ENCODE measurements at regions not wholly inside any gene's neighbourhood (a gene's known extent, or its start where the extent isn't known, plus 50 kb on each side); places are given as distances from the start of the nearest gene placed in this dataset.

DNA sequence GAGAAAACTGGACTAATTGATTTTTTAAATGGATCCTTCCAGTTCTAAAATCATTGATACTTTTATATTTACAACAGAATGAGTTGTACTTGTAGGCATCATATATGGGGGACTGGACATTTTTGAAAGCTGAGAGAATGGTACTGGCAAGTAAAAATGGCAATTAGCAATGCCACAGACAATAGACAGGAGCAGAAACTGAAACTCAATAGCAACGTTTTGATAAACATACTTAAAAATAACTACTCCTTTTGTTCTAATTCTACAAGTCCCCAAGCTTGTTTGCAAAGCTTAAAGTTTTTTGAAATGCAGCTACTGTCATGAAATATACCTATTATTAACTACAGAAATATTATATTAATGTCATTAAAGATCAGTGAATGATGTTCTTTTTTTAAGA lies 52.8 kb upstream of the FBXL7 start:
- CTCF ChIA-PET = no interaction called here
- DNase-seq = no peak
- Histone ChIP-seq H3K4me3 (ENCODE audit: low read depth in 2 of 2, low read length in 1 of 2) (no peak overlapping the region), H3K36me3 (replicated peaks in 1 of 2; ENCODE audit: control insufficient read depth in 1 of 2, insufficient read depth in 2 of 2, low read length in 1 of 2) (no peaks in the 10 kb centered on the region), H3K27me3 (ENCODE audit: insufficient read depth) (no peaks in the 10 kb centered on the region; the same call in 1 of the 2 replicates), H2AFZ (ENCODE audit: low read depth) (no peak overlapping the region), H3K4me1 (ENCODE audit: control insufficient read depth in 1 of 2, insufficient read depth in 2 of 2, low read depth in 1 of 2, low read length in 1 of 2) (no peaks in the 10 kb centered on the region; a peak in 2 of 4 replicates), H3K9me3 (no peaks in the 10 kb centered on the region), H3F3A (replicated peaks; ENCODE audit: insufficient read depth) (no peaks in the 10 kb centered on the region), H3K9me2 (no peaks in the 10 kb centered on the region), H3K27ac (ENCODE audit: low read depth in 2 of 2, low read length in 1 of 2) (no peak overlapping the region), H3K9ac (no peak overlapping the region), H4K20me1 (ENCODE audit: insufficient read depth) (no peaks in the 10 kb centered on the region), H3K4me2 (no peak overlapping the region), H3K79me2 (ENCODE audit: insufficient read depth) (no peaks in the 10 kb centered on the region)
- POLR2A ChIA-PET = no interaction called here
- WGBS (ENCODE audit: low lambda C conversion rate) = 4% methylated on average over 1 of the region's 1 CpG
- no peak for TF ChIP-seq MEF2A (IDR thresholded peaks at IDR 0.05; ENCODE audit: borderline replicate concordance, low read depth)
- no peak for TF ChIP-seq YY1 (IDR thresholded peaks at IDR 0.05; ENCODE audit: low read depth)
- no peak for TF ChIP-seq NRF1 (IDR thresholded peaks at IDR 0.05; ENCODE audit: low read depth, low read length)
- no peak for TF ChIP-seq RXRA (IDR thresholded peaks at IDR 0.05; ENCODE audit: borderline replicate concordance, low read depth)
- TF ChIP-seq, protein P1, sequence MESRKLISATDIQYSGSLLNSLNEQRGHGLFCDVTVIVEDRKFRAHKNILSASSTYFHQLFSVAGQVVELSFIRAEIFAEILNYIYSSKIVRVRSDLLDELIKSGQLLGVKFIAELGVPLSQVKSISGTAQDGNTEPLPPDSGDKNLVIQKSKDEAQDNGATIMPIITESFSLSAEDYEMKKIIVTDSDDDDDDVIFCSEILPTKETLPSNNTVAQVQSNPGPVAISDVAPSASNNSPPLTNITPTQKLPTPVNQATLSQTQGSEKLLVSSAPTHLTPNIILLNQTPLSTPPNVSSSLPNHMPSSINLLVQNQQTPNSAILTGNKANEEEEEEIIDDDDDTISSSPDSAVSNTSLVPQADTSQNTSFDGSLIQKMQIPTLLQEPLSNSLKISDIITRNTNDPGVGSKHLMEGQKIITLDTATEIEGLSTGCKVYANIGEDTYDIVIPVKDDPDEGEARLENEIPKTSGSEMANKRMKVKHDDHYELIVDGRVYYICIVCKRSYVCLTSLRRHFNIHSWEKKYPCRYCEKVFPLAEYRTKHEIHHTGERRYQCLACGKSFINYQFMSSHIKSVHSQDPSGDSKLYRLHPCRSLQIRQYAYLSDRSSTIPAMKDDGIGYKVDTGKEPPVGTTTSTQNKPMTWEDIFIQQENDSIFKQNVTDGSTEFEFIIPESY (IDR thresholded peaks at IDR 0.05; ENCODE audit: borderline replicate concordance, low read depth) = no peak
- TF ChIP-seq JUND (IDR thresholded peaks at IDR 0.05) = no peak
- TF ChIP-seq FOXJ3 (CRISPR knock-in tag; IDR thresholded peaks at IDR 0.05) = no peak
- no peak for TF ChIP-seq FOSL2 (IDR thresholded peaks at IDR 0.05; ENCODE audit: borderline replicate concordance, low read depth)
- TF ChIP-seq POLR2AphosphoS5 (IDR thresholded peaks at IDR 0.05; ENCODE audit: low read depth, low read length) = no peak
- TF ChIP-seq GATA2 (CRISPR knock-in tag; IDR thresholded peaks at IDR 0.05) = no peak
- no peak for TF ChIP-seq EZH2phosphoT487 (IDR thresholded peaks at IDR 0.05; ENCODE audit: borderline replicate concordance, low read depth)
- no peak for TF ChIP-seq RFX5 (IDR thresholded peaks at IDR 0.05; ENCODE audit: low read length)
- TF ChIP-seq SIN3A (IDR thresholded peaks at IDR 0.05; ENCODE audit: borderline replicate concordance, low read depth, low read length) = no peak
- no peak for TF ChIP-seq RAD21 (IDR thresholded peaks at IDR 0.05; ENCODE audit: low read length)
- TF ChIP-seq TCF12 (IDR thresholded peaks at IDR 0.05) = no peak
- no peak for TF ChIP-seq RCOR1 (IDR thresholded peaks at IDR 0.05; ENCODE audit: low read length)
- TF ChIP-seq, protein P2, sequence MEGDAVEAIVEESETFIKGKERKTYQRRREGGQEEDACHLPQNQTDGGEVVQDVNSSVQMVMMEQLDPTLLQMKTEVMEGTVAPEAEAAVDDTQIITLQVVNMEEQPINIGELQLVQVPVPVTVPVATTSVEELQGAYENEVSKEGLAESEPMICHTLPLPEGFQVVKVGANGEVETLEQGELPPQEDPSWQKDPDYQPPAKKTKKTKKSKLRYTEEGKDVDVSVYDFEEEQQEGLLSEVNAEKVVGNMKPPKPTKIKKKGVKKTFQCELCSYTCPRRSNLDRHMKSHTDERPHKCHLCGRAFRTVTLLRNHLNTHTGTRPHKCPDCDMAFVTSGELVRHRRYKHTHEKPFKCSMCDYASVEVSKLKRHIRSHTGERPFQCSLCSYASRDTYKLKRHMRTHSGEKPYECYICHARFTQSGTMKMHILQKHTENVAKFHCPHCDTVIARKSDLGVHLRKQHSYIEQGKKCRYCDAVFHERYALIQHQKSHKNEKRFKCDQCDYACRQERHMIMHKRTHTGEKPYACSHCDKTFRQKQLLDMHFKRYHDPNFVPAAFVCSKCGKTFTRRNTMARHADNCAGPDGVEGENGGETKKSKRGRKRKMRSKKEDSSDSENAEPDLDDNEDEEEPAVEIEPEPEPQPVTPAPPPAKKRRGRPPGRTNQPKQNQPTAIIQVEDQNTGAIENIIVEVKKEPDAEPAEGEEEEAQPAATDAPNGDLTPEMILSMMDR (IDR thresholded peaks at IDR 0.05) = no peak
- TF ChIP-seq FOXM1 (IDR thresholded peaks at IDR 0.05; ENCODE audit: low read depth) = no peak
- TF ChIP-seq, protein P3, sequence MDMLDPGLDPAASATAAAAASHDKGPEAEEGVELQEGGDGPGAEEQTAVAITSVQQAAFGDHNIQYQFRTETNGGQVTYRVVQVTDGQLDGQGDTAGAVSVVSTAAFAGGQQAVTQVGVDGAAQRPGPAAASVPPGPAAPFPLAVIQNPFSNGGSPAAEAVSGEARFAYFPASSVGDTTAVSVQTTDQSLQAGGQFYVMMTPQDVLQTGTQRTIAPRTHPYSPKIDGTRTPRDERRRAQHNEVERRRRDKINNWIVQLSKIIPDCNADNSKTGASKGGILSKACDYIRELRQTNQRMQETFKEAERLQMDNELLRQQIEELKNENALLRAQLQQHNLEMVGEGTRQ (IDR thresholded peaks at IDR 0.05; ENCODE audit: borderline replicate concordance, low read depth, low read length) = no peak

All from SK-N-SH (cell line).